H9 (cell line): ENCODE measurements at regions not wholly inside any gene's neighbourhood (a gene's known extent, or its start where the extent isn't known, plus 50 kb on each side); places are given as distances from the start of the nearest gene placed in this dataset.

Experiments used
- DNase-seq: peaks from one replicate; pipeline ENCODE4 v3.0.0-alpha.2; 2017
- H2AFZ ChIP-seq: one replicate; pipeline ENCODE4 v1.6.1; 2013; ENCODE audit warnings: mild to moderate bottlenecking, low read length, control low read depth, moderate library complexity
- H2AK5ac ChIP-seq: 2 replicates; pipeline ENCODE4 v1.6.1; 2013; ENCODE audit warnings: low read length, control low read depth, mixed read lengths; ENCODE audit not compliant: insufficient read length
- H2BK120ac ChIP-seq: one replicate; pipeline ENCODE4 v1.6.1; 2013; ENCODE audit warnings: low read depth, mild to moderate bottlenecking, low read length, control low read depth, inconsistent platforms; ENCODE audit not compliant: poor library complexity, severe bottlenecking
- H2BK12ac ChIP-seq: 2 replicates; pipeline ENCODE4 v1.6.1; 2013; ENCODE audit warnings: low read length, control low read depth, mixed read lengths, low read depth; ENCODE audit not compliant: insufficient read length
- H2BK15ac ChIP-seq: 2 replicates; pipeline ENCODE4 v1.6.1; 2013; ENCODE audit warnings: low read depth, low read length, control low read depth
- H2BK20ac ChIP-seq: one replicate; pipeline ENCODE4 v1.6.1; 2013; ENCODE audit warnings: low read depth, mild to moderate bottlenecking, low read length, control low read depth, inconsistent platforms; ENCODE audit not compliant: poor library complexity, severe bottlenecking
- H2BK5ac ChIP-seq: 2 replicates; pipeline ENCODE4 v1.6.1; 2013; ENCODE audit warnings: low read length, control low read depth, mixed read lengths; ENCODE audit not compliant: insufficient read length
- H3K14ac ChIP-seq: 2 replicates; pipeline ENCODE4 v1.6.1; 2013; ENCODE audit warnings: low read length, control low read depth; ENCODE audit not compliant: insufficient read depth
- H3K18ac ChIP-seq: 2 replicates; pipeline ENCODE4 v1.6.1; 2013; ENCODE audit warnings: low read depth, mild to moderate bottlenecking, mixed read lengths, low read length, control low read depth; ENCODE audit not compliant: insufficient read length
- H3K23ac ChIP-seq: 2 replicates; pipeline ENCODE4 v1.6.1; 2013; ENCODE audit warnings: low read length, control low read depth, mixed read lengths, low read depth; ENCODE audit not compliant: insufficient read length
- H3K23me2 ChIP-seq: 2 replicates; pipeline ENCODE4 v1.6.1; 2013; ENCODE audit warnings: low read depth, mild to moderate bottlenecking, mixed read lengths, low read length, control low read depth; ENCODE audit not compliant: insufficient read length, poor library complexity, severe bottlenecking
- H3K27ac ChIP-seq: 2 replicates; pipeline ENCODE4 v1.5.1; 2013; ENCODE audit warnings: low read length, control low read depth, mixed read lengths, low read depth; ENCODE audit not compliant: insufficient read length
- H3K27me3 ChIP-seq: 2 replicates; pipeline ENCODE4 v1.6.1; 2013; ENCODE audit warnings: low read length, control low read depth, inconsistent platforms; ENCODE audit not compliant: insufficient read depth
- H3K4ac ChIP-seq: 2 replicates; pipeline ENCODE4 v1.6.1; 2013; ENCODE audit warnings: low read depth, mild to moderate bottlenecking, control low read depth, inconsistent platforms, low read length, moderate library complexity
- H3K4me1 ChIP-seq: 2 replicates; pipeline ENCODE4 v1.6.1; 2013; ENCODE audit warnings: low read length, control low read depth, inconsistent platforms; ENCODE audit not compliant: insufficient read depth
- H3K4me2 ChIP-seq: 2 replicates; pipeline ENCODE4 v1.6.1; 2013; ENCODE audit warnings: low read length, control low read depth, mixed read lengths; ENCODE audit not compliant: insufficient read length, insufficient read depth
- H3K56ac ChIP-seq: 2 replicates; pipeline ENCODE4 v1.6.1; 2013; ENCODE audit warnings: low read depth, mild to moderate bottlenecking, mixed read lengths, low read length, control low read depth; ENCODE audit not compliant: insufficient read length
- H3K79me1 ChIP-seq: 2 replicates; pipeline ENCODE4 v1.6.1; 2013; ENCODE audit warnings: low read depth, mild to moderate bottlenecking, moderate library complexity, low read length, control low read depth, inconsistent platforms; ENCODE audit not compliant: insufficient read depth, poor library complexity, severe bottlenecking
- H3K79me2 ChIP-seq: 2 replicates; pipeline ENCODE4 v1.6.1; 2013; ENCODE audit warnings: low read length, control low read depth, inconsistent platforms; ENCODE audit not compliant: insufficient read depth
- H3K9ac ChIP-seq: 2 replicates; pipeline ENCODE4 v1.6.1; 2013; ENCODE audit warnings: low read length, control low read depth, mixed read lengths; ENCODE audit not compliant: insufficient read length; ENCODE audit errors: extremely low read depth
- H3K9me3 ChIP-seq: one replicate; pipeline ENCODE4 v1.6.1; 2013; ENCODE audit warnings: low read depth, low read length, inconsistent platforms; ENCODE audit not compliant: control insufficient read depth
- H3T11ph ChIP-seq: one replicate; pipeline ENCODE4 v1.6.1; 2013; ENCODE audit warnings: mild to moderate bottlenecking, low read length, control low read depth, inconsistent platforms
- H4K20me1 ChIP-seq: one replicate; pipeline ENCODE4 v1.6.1; 2013; ENCODE audit not compliant: control insufficient read depth, insufficient read length, insufficient read depth
- H4K5ac ChIP-seq: 2 replicates; pipeline ENCODE4 v1.6.1; 2013; ENCODE audit warnings: low read depth, mild to moderate bottlenecking, mixed read lengths, low read length, control low read depth; ENCODE audit not compliant: insufficient read length
- H4K8ac ChIP-seq: replicated peaks from 2 replicates; pipeline ENCODE4 v1.6.1; 2013; ENCODE audit warnings: low read length, control low read depth, mixed read lengths, low read depth; ENCODE audit not compliant: insufficient read length
- H4K91ac ChIP-seq: 2 replicates; pipeline ENCODE4 v1.6.1; 2013; ENCODE audit warnings: low read depth, mild to moderate bottlenecking, moderate library complexity, mixed read lengths, low read length, control low read depth; ENCODE audit not compliant: insufficient read length
- H3K27ac Mint-ChIP-seq, 3 experiments: 2 replicates in 2 of 3; 3 replicates in 1 of 3; pipeline ENCODE4 v1.8.0; 2020 to 2021; ENCODE audit warnings: mixed read lengths in 3 of 3, mild to moderate bottlenecking in 1 of 3, moderate library complexity in 1 of 3
- H3K27me3 Mint-ChIP-seq: 2 replicates; pipeline ENCODE4 v1.8.0; 2021; ENCODE audit warnings: low read depth, mild to moderate bottlenecking, moderate library complexity, mixed read lengths
- H3K36me3 Mint-ChIP-seq, 3 experiments: 2 replicates in 2 of 3; 3 replicates in 1 of 3; pipeline ENCODE4 v1.8.0; 2020 to 2021; ENCODE audit warnings: low read depth in 3 of 3, mixed read lengths in 3 of 3; ENCODE audit not compliant: insufficient read depth in 1 of 3
- H3K4me1 Mint-ChIP-seq, 2 experiments: 2 replicates each; pipeline ENCODE4 v1.8.0; 2020; ENCODE audit warnings: mixed read lengths in 2 of 2
- H3K4me3 Mint-ChIP-seq, 2 experiments: 2 replicates in 1 of 2; 3 replicates in 1 of 2; pipeline ENCODE4 v1.8.0; 2020 to 2021; ENCODE audit warnings: mild to moderate bottlenecking in 2 of 2, mixed read lengths in 2 of 2, moderate library complexity in 1 of 2
- H3K9me3 Mint-ChIP-seq, 2 experiments: 2 replicates in 1 of 2; 3 replicates in 1 of 2; pipeline ENCODE4 v1.8.0; 2020; ENCODE audit warnings: mild to moderate bottlenecking in 2 of 2, mixed read lengths in 2 of 2, moderate library complexity in 1 of 2
- CTCF ChIP-seq: fragments of 200-600 bp; sonication (generic); conservative IDR thresholded peaks from 3 replicates; pipeline ENCODE4 v1.8.0; 2021; ENCODE audit warnings: antibody characterized with exemption, mild to moderate bottlenecking
- WGBS: extraction: QIAGEN DNeasy Blood & Tissue Kit; methylation state at CpG from one replicate; pipeline ENCODE4 v1.1.7; 2013; ENCODE audit warnings: missing lambda C conversion rate, low lambda C conversion rate, mixed read lengths; ENCODE audit not compliant: insufficient read length; ENCODE audit errors: extremely low coverage; 5-methylcytosine and 5-hydroxymethylcytosine counted together

DNA sequence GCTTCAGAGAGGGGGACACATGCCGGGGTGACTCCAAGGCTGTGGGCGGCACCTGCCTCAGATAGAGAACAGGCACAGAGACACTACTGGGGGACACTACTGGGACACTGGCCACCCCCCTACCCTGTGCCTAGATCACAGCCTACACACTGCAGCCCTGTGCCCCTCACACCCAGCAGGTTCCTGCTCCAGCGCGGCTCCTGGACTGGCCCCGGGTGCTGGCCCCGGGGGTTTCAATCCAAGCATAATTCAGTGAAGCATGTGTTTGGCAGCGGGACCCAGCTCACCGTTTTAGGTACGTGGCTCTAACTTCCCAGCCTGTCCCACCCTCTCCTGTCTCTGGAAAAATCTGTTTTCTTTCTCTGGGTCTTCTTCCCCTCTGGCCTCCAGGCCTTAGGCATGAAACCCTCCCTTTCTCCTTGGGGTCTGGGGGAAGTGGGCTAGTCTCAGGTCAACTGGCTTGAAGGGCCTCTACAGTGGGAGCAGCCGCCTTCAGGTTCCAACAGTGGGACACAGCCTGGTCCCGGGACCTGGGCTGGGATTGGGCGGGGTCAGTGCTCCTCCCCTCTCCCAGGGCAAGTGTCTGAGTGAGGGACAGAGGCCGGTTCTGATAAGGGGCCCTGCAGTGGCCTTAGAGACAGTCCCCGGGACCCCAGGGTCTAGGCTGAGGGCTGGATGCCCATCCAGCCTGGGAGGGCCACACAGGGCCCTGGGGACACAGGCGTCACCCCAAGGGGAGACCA is 98.8 kb downstream of the CRYBB2 start:
- H3K4me1 ChIP-seq: no peaks in the 10 kb centered on the region
- H3K23ac ChIP-seq: no peak overlapping the region
- H3K9me3 Mint-ChIP-seq: no peaks in the 10 kb centered on the region
- H4K5ac ChIP-seq: no peak overlapping the region
- H3K23me2 ChIP-seq: no peaks in the 10 kb centered on the region
- DNase-seq: peak; percentile 32
- no peak overlapping the region for H2AK5ac ChIP-seq
- no peak overlapping the region for H3K14ac ChIP-seq
- no peaks in the 10 kb centered on the region for H3K79me1 ChIP-seq
- no peaks in the 10 kb centered on the region for H3K4me1 Mint-ChIP-seq
- H3T11ph ChIP-seq: no peak overlapping the region
- no peaks in the 10 kb centered on the region for H3K79me2 ChIP-seq
- H3K9me3 ChIP-seq: no peaks in the 10 kb centered on the region
- no peak overlapping the region for H2BK5ac ChIP-seq
- H3K36me3 Mint-ChIP-seq: no peaks in the 10 kb centered on the region
- H2BK20ac ChIP-seq: no peak overlapping the region
- H2BK15ac ChIP-seq: no peak overlapping the region
- no peak overlapping the region for H3K4me2 ChIP-seq
- no peak overlapping the region for H2BK12ac ChIP-seq
- no peak overlapping the region for H2AFZ ChIP-seq
- H3K27me3 Mint-ChIP-seq: peaks cover 5% of the 10 kb centered on the region
- no peak overlapping the region for H3K9ac ChIP-seq
- WGBS: no CpG with 5 or more reads among the region's 15 CpGs
- no peaks in the 10 kb centered on the region for H4K20me1 ChIP-seq
- H3K4me3 Mint-ChIP-seq: no peak overlapping the region; a peak in 1 of 5 replicates
- H4K8ac ChIP-seq: no peak overlapping the region
- no peak overlapping the region for H2BK120ac ChIP-seq
- no peak overlapping the region for H3K18ac ChIP-seq
- H3K27ac ChIP-seq: no peak overlapping the region
- no peak overlapping the region for H4K91ac ChIP-seq
- no peak overlapping the region; a peak in 1 of 7 replicates for H3K27ac Mint-ChIP-seq
- no peak overlapping the region for H3K56ac ChIP-seq
- no peak overlapping the region for H3K4ac ChIP-seq
- no peak for TF ChIP-seq CTCF
- no peaks in the 10 kb centered on the region for H3K27me3 ChIP-seq
